GM12874 (cell line): ENCODE measurements at regions not wholly inside any gene's neighbourhood (a gene's known extent, or its start where the extent isn't known, plus 50 kb on each side); places are given as distances from the start of the nearest gene placed in this dataset.

ENCODE experiments used
- TF ChIP-seq, protein P1 (sequence below): IDR thresholded peaks from 2 replicates; pipeline ENCODE4 v1.5.1; 2011; ENCODE audit warnings: low read depth, mild to moderate bottlenecking, control low read depth, low read length, moderate library complexity; ENCODE audit not compliant: insufficient read depth

DNA sequence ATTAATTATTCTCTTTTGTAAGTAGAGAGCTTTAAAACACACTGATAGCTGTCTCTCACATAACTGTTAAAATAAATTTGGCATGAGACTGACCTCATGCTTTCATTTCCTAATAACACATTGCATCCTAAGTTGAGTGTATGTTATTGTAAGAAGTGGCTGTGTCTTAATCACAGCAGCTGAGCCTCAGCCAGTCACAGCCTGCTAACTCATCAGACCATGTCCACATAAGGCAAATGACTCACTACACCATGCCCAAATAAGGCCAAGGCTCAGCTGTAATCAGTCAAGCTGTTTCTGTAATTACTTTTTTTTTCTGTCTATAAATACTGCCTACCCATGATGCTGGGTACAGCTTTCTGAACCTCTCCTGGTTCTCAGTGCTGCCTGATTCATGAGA, 860.9 kb downstream of the XPNPEP1 start:
- TF ChIP-seq, protein P1, sequence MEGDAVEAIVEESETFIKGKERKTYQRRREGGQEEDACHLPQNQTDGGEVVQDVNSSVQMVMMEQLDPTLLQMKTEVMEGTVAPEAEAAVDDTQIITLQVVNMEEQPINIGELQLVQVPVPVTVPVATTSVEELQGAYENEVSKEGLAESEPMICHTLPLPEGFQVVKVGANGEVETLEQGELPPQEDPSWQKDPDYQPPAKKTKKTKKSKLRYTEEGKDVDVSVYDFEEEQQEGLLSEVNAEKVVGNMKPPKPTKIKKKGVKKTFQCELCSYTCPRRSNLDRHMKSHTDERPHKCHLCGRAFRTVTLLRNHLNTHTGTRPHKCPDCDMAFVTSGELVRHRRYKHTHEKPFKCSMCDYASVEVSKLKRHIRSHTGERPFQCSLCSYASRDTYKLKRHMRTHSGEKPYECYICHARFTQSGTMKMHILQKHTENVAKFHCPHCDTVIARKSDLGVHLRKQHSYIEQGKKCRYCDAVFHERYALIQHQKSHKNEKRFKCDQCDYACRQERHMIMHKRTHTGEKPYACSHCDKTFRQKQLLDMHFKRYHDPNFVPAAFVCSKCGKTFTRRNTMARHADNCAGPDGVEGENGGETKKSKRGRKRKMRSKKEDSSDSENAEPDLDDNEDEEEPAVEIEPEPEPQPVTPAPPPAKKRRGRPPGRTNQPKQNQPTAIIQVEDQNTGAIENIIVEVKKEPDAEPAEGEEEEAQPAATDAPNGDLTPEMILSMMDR, result no peak

DNA sequence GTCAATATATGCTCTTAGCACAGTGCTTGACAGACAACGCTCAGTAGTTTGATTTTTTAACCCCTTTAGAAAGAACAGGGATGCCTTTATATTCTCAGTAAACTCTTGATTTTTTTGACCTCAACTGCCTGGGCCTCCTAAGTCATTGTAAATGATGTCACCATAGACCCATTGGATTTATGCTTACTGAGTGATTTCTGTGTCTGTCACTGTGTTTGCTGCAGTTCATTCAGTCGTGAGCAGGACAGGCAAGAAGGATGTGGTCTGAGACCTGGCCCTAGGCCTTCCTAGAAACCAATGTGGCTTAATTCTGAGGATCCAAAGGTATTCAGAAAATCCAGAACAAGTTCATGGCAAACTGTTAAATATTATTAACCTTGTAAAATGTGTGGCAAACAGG, 868.1 kb downstream of the XPNPEP1 start:
- TF ChIP-seq, protein P1, result no peak

DNA sequence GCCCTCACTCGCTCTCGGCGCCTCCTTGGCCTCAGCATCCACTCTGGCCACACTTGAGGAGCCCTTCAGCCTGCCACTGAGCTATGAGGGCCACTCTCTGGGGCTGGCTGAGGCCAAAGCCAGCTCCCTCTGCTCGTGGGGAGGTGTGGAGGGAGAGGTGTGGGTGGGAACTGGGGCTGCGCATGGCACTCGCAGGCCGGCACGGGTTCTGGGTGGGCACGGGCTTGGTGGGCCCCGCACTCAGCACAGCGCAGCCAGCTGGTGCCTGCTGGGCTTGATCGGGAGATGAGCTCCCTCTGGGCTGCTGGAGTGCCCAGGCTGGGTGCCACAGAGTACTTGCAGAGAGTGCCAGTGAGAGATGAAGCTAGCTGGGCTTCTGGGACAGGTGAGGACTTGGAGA, 875.5 kb downstream of the XPNPEP1 start:
- TF ChIP-seq, protein P1, result no peak

DNA sequence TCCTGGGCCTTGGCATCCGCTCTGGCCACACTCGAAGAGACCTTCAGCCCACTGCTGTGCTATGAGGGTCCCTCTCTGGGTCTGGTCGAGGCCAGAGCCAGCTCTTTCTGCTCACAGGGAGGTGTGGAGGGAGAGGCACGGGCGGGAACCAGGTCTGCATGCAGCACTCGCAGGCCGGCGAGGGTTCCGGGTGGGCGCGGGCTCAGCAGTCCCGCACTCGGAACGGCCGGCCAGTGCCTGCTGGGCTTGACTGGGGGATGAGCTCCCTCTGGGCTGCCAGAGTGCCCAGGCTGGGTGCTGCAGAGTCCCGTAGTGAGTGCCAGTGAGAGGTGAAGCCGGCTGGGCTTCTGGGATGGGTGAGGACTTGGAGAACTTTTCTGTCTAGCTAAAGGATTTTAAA, 882.7 kb downstream of the XPNPEP1 start:
- TF ChIP-seq, protein P1, result no peak

DNA sequence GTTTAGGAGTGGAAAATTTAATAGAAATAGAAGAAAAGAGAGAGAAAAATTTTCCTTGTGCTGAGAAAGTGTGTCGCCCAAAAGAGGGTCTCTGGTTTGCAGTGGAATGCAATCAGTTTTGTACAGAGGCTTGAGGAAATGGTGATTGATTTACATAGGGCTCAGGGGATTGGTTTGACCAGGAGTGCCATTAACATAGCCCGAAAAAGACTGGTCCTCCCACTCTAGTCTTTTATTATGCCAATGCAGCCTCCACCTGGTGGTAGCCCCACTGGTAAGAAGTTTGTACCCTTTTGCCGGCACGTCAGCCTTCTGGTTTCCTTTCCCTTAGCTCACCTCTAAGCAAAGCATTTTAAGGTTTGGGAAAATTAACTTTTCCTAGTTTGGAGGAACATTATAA, 885.3 kb downstream of the XPNPEP1 start:
- TF ChIP-seq, protein P1, result no peak

DNA sequence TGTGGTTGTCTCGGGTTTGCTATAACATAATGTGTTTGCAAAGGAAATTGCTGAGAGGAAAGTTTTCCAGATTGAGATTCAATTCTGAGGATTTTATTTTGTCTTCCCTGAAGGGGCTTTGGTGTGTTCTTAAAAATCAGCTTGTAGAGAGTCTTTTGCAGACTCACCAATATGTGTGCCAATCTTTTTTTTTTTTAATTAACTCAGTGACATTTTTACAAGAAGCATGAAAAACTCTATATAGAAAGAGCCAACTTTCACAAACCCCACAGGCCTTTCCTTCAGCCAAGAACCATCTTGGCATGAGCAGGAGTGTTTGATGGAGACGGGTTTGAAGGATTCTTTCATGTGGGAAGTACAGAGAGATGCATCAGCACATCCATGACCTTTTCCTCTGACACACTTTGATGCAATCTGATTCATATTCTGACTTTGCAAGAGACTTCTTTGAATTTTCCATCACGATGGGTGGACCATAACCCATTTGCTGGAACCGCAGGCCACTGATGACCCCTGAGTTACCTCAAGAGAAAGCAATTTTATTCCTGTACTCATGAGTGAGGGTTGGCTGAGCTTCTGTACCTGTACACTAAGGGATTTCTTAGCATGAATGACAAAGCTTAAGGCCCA, 892.6 kb downstream of the XPNPEP1 start:
- TF ChIP-seq, protein P1, result no peak

DNA sequence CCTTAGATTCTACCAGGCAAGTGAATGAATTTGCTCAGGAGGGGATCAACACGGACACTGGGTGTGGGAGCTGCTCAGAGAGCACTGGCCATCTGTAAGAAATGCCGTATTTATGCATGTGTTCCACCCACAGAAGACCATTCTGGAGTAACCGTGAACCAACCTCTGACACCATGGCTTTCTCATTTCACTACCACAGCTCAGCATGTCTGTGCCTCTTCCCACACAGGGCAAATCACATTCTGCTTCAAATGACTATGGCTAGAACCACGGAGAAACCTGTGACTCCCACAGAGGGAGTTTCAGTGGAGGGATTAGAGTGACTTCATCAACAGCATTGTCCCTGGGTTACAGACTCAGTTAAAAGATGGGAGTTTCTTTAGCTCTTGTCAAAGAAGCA, 893.4 kb downstream of the XPNPEP1 start:
- TF ChIP-seq, protein P1, result no peak
